ENCODE measurements at regions not wholly inside any gene's neighbourhood (a gene's known extent, or its start where the extent isn't known, plus 50 kb on each side); places are given as distances from the start of the nearest gene placed in this dataset.

DNA sequence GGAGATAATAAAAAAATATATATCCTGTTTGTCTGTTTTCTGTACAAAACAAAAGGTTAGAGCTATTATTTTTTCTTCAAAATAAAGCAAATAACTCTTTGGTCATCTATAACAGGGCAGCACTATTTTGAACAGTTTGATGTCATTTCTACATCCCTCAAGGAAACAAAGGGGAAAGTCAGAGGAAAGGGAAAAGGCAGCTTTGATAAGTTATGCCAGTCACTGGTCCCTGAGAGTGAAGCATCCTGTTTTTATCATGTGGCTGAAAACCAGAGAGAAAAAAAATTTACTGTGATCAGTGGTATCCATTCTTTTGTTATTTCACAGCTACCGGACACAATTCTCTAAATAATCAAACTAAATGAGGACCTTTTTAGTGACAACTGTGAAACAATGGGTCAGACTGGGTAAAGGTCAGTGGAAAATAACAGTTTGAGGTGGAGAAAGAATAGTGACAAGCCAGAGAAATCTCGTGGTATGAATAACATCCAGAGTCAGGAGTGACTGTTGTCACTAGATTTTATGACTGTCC, 356.0 kb downstream of the HDGFL1 start:
- TF ChIP-seq, protein P1, sequence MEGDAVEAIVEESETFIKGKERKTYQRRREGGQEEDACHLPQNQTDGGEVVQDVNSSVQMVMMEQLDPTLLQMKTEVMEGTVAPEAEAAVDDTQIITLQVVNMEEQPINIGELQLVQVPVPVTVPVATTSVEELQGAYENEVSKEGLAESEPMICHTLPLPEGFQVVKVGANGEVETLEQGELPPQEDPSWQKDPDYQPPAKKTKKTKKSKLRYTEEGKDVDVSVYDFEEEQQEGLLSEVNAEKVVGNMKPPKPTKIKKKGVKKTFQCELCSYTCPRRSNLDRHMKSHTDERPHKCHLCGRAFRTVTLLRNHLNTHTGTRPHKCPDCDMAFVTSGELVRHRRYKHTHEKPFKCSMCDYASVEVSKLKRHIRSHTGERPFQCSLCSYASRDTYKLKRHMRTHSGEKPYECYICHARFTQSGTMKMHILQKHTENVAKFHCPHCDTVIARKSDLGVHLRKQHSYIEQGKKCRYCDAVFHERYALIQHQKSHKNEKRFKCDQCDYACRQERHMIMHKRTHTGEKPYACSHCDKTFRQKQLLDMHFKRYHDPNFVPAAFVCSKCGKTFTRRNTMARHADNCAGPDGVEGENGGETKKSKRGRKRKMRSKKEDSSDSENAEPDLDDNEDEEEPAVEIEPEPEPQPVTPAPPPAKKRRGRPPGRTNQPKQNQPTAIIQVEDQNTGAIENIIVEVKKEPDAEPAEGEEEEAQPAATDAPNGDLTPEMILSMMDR (conservative IDR thresholded peaks at IDR 0.05) = no peak
- TF ChIP-seq EZH2 (IDR thresholded peaks at IDR 0.05; ENCODE audit: low read depth) = no peak
